HEK293 (cell line): ENCODE measurements at regions not wholly inside any gene's neighbourhood (a gene's known extent, or its start where the extent isn't known, plus 50 kb on each side); places are given as distances from the start of the nearest gene placed in this dataset.

Experiments
- CTCF ChIP-seq: fragments of 450-650 bp; formaldehyde crosslinking; IDR thresholded peaks from 2 replicates; pipeline ENCODE4 v1.5.1; 2016; ENCODE audit warnings: missing biosample characterization, missing genetic modification characterization
- SP2 ChIP-seq: fragments of 450-650 bp; formaldehyde crosslinking; IDR thresholded peaks from 2 replicates; pipeline ENCODE4 v1.5.1; 2016; ENCODE audit warnings: missing biosample characterization, missing genetic modification characterization
- YY1 ChIP-seq: fragments of 450-650 bp; formaldehyde crosslinking; IDR thresholded peaks from 2 replicates; pipeline ENCODE4 v1.5.1; 2018; ENCODE audit warnings: missing biosample characterization, missing genetic modification characterization
- ZFP41 ChIP-seq: fragments of 450-650 bp; formaldehyde crosslinking; IDR thresholded peaks from 2 replicates; pipeline ENCODE4 v1.5.1; 2016; ENCODE audit warnings: missing biosample characterization, missing genetic modification characterization, borderline replicate concordance
- ZNF114 ChIP-seq: fragments of 450-650 bp; formaldehyde crosslinking; IDR thresholded peaks from 2 replicates; pipeline ENCODE4 v1.5.0; 2017; ENCODE audit warnings: missing biosample characterization, missing genetic modification characterization
- ZNF23 ChIP-seq: fragments of 450-650 bp; formaldehyde crosslinking; IDR thresholded peaks from 2 replicates; pipeline ENCODE4 v1.5.1; 2016; ENCODE audit warnings: missing biosample characterization, missing genetic modification characterization, borderline replicate concordance
- ZNF248 ChIP-seq: fragments of 450-650 bp; formaldehyde crosslinking; IDR thresholded peaks from 2 replicates; pipeline ENCODE4 v1.5.1; 2017; ENCODE audit warnings: missing biosample characterization, missing genetic modification characterization
- ZNF274 ChIP-seq, 2 experiments: fragments of 200-500 bp in 1 of 2; fragments of 450-650 bp in 1 of 2; sonication (Bioruptor generic) in 1 of 2; formaldehyde crosslinking in 1 of 2; IDR thresholded peaks; 2 replicates each; pipeline versions ENCODE4 v1.5.1 to v1.6.1; 2014 to 2016; ENCODE audit warnings: borderline replicate concordance in 1 of 2, inconsistent platforms in 1 of 2, low read length in 1 of 2, missing biosample characterization in 1 of 2, missing genetic modification characterization in 1 of 2
- ZNF280D ChIP-seq: fragments of 450-650 bp; formaldehyde crosslinking; IDR thresholded peaks from 2 replicates; pipeline ENCODE4 v1.5.1; 2016; ENCODE audit warnings: missing biosample characterization, missing genetic modification characterization
- ZNF501 ChIP-seq: fragments of 450-650 bp; formaldehyde crosslinking; IDR thresholded peaks from 2 replicates; pipeline ENCODE4 v1.5.1; 2016; ENCODE audit warnings: missing biosample characterization, missing genetic modification characterization

GRCh38 chr7:119351320-119351719, 921.7 kb upstream of the KCND2 start:
- TF ChIP-seq SP2 (tag by site-specific recombination) (no peak), ZNF248 (tag by site-specific recombination) (no peak), CTCF (no peak), YY1 (no peak), ZNF280D (no peak), ZNF501 (tag by site-specific recombination) (no peak), ZNF114 (no peak), ZFP41 (no peak), ZNF23 (no peak), ZNF274 (IDR thresholded peaks at IDR 0.05; ENCODE audit: low read length) (no peak), ZNF274 (tag by site-specific recombination; IDR thresholded peaks at IDR 0.05; ENCODE audit: borderline replicate concordance) (no peak)
